HEK293T (cell line): ENCODE measurements at regions not wholly inside any gene's neighbourhood (a gene's known extent, or its start where the extent isn't known, plus 50 kb on each side); places are given as distances from the start of the nearest gene placed in this dataset.

Experiments used
- FOXA1 ChIP-seq: fragments of 450-650 bp; IDR thresholded peaks from 2 replicates; pipeline ENCODE4 v1.6.1; 2016; ENCODE audit warnings: mild to moderate bottlenecking
- FOXK2 ChIP-seq: fragments of 450-650 bp; IDR thresholded peaks from 2 replicates; pipeline ENCODE4 v1.6.1; 2016; ENCODE audit warnings: mild to moderate bottlenecking
- FOXM1 ChIP-seq: fragments of 450-650 bp; IDR thresholded peaks from 2 replicates; pipeline ENCODE4 v1.6.1; 2017; ENCODE audit warnings: mild to moderate bottlenecking, borderline replicate concordance
- HDGF ChIP-seq: fragments of 450-650 bp; IDR thresholded peaks from 2 replicates; pipeline ENCODE4 v1.6.1; 2017; ENCODE audit warnings: antibody characterized with exemption, borderline replicate concordance
- LEF1 ChIP-seq: fragments of 450-650 bp; IDR thresholded peaks from 2 replicates; pipeline ENCODE4 v1.6.1; 2017; ENCODE audit warnings: mild to moderate bottlenecking, borderline replicate concordance
- NFRKB ChIP-seq: fragments of 450-650 bp; IDR thresholded peaks from 2 replicates; pipeline ENCODE4 v1.6.1; 2016; ENCODE audit warnings: mild to moderate bottlenecking, moderate library complexity
- SP1 ChIP-seq: fragments of 450-650 bp; IDR thresholded peaks from 2 replicates; pipeline ENCODE4 v1.6.1; 2017
- SUZ12 ChIP-seq: fragments of 450-650 bp; IDR thresholded peaks from 2 replicates; pipeline ENCODE4 v1.6.1; 2016; ENCODE audit warnings: mild to moderate bottlenecking

DNA sequence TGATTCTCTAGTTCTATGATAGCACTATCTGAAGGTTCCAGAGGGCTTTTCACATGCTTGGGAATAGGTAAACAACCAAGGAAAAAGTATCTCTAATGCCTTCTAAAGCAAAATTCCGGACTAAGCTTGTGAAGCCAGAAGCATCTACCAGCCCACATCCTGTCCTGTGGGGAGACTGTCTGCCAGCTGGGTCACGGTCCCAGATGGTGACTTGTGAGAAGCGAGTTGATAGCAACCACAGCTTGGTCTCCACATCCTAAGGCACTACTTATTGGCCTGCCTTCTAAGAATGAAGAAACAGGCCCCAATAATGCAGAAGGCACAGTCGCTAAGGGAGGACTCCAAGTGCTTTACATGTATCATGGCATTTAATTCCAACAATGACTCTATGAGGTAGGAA is 184.1 kb upstream of the ADRA1B start:
- no peak for TF ChIP-seq SP1
- TF ChIP-seq NFRKB: no peak
- no peak for TF ChIP-seq FOXK2
- no peak for TF ChIP-seq FOXM1
- no peak for TF ChIP-seq SUZ12
- no peak for TF ChIP-seq HDGF
- TF ChIP-seq FOXA1: no peak
- TF ChIP-seq LEF1: no peak
